ENCODE measurements at regions not wholly inside any gene's neighbourhood (a gene's known extent, or its start where the extent isn't known, plus 50 kb on each side); places are given as distances from the start of the nearest gene placed in this dataset.
"Not testable (repeated sequence)": the region's sequence is repeated elsewhere in the genome, so short reads cannot be mapped to it uniquely, and the experiment has no call there.

GRCh38 chr5:98339141-98339848 lies 434.2 kb upstream of the RGMB start:
- no peaks in the 10 kb centered on the region for H3K27me3 ChIP-seq (ENCODE audit: control insufficient read depth in 1 of 2, insufficient read depth in 2 of 2, low read length in 2 of 2)
- H3K4me3 Mint-ChIP-seq: no peak overlapping the region
- H3K36me3 ChIP-seq (ENCODE audit: insufficient read depth, low read length): no peaks in the 10 kb centered on the region
- H3K27ac Mint-ChIP-seq: no peak overlapping the region
- ATAC-seq (ENCODE audit: poor library complexity) (no peak), DNase-seq (no peak)
- no peaks in the 10 kb centered on the region for H3K27me3 Mint-ChIP-seq
- POLR2A ChIA-PET: no interaction called here
- no peaks in the 10 kb centered on the region for H3K36me3 Mint-ChIP-seq (ENCODE audit: low read depth)
- no peak overlapping the region for H3K27ac ChIP-seq (ENCODE audit: low read depth in 1 of 2, low read length in 2 of 2)
- TF ChIP-seq CTCF (IDR thresholded peaks at IDR 0.05): no peak
- H3K9me3 ChIP-seq (ENCODE audit: control insufficient read depth in 1 of 2, insufficient read depth in 1 of 2, low read length in 2 of 2): peaks cover 0 to 17% of the 10 kb centered on the region in 2 experiments
- H3K4me1 ChIP-seq (ENCODE audit: insufficient read depth, low read length): no peaks in the 10 kb centered on the region
- H3K4me1 Mint-ChIP-seq (ENCODE audit: low read depth): no peaks in the 10 kb centered on the region
- H3K9me3 Mint-ChIP-seq: no peaks in the 10 kb centered on the region
- intact Hi-C loops (cut with DNase I, micrococcal nuclease): no loop called here
- CTCF ChIA-PET: no interaction called here
- H3K4me3 ChIP-seq (ENCODE audit: low read length): no peak overlapping the region

- DNase-seq: no peak
- H3K4me3 Mint-ChIP-seq: no peak overlapping the region
- no peaks in the 10 kb centered on the region for H3K27me3 ChIP-seq (ENCODE audit: control insufficient read depth in 1 of 2, insufficient read depth in 2 of 2, low read length in 2 of 2)
- intact Hi-C loops (cut with DNase I, micrococcal nuclease): no loop called here
- H3K27ac ChIP-seq (ENCODE audit: low read depth in 1 of 2, low read length in 2 of 2): no peak overlapping the region
- no peaks in the 10 kb centered on the region for H3K9me3 Mint-ChIP-seq
- TF ChIP-seq CTCF (IDR thresholded peaks at IDR 0.05): no peak
- POLR2A ChIA-PET: no interaction called here
- H3K27me3 Mint-ChIP-seq: no peaks in the 10 kb centered on the region
- no peak for ATAC-seq (ENCODE audit: poor library complexity)
- H3K4me3 ChIP-seq (ENCODE audit: low read length): no peak overlapping the region
- peaks cover 0 to 12% of the 10 kb centered on the region in 2 experiments for H3K9me3 ChIP-seq (ENCODE audit: control insufficient read depth in 1 of 2, insufficient read depth in 1 of 2, low read length in 2 of 2)
- H3K4me1 Mint-ChIP-seq (ENCODE audit: low read depth): no peaks in the 10 kb centered on the region
- no peaks in the 10 kb centered on the region for H3K4me1 ChIP-seq (ENCODE audit: insufficient read depth, low read length)
- CTCF ChIA-PET: no interaction called here
- H3K27ac Mint-ChIP-seq: no peak overlapping the region
- H3K36me3 Mint-ChIP-seq (ENCODE audit: low read depth): no peaks in the 10 kb centered on the region
- no peaks in the 10 kb centered on the region for H3K36me3 ChIP-seq (ENCODE audit: insufficient read depth, low read length)
Observed at GRCh38 chr5:98341038-98342032, 432.1 kb upstream of the RGMB start.

- H3K27me3 Mint-ChIP-seq; H3K4me1 ChIP-seq (ENCODE audit: insufficient read depth, low read length); intact Hi-C loops (cut with DNase I, micrococcal nuclease); H3K9me3 Mint-ChIP-seq; POLR2A ChIA-PET; H3K36me3 Mint-ChIP-seq (ENCODE audit: low read depth); H3K27me3 ChIP-seq (ENCODE audit: control insufficient read depth in 1 of 2, insufficient read depth in 2 of 2, low read length in 2 of 2); H3K4me3 Mint-ChIP-seq; H3K4me1 Mint-ChIP-seq (ENCODE audit: low read depth); ATAC-seq (ENCODE audit: poor library complexity); DNase-seq; H3K4me3 ChIP-seq (ENCODE audit: low read length); H3K36me3 ChIP-seq (ENCODE audit: insufficient read depth, low read length); H3K27ac ChIP-seq (ENCODE audit: low read depth in 1 of 2, low read length in 2 of 2); CTCF ChIA-PET; H3K27ac Mint-ChIP-seq: not testable (repeated sequence)
- H3K9me3 ChIP-seq (ENCODE audit: control insufficient read depth in 1 of 2, insufficient read depth in 1 of 2, low read length in 2 of 2): peaks cover 0 to 12% of the 10 kb centered on the region in 2 experiments
Observed at GRCh38 chr5:98342958-98343660, 430.4 kb upstream of the RGMB start.
